H1 (cell line): ENCODE measurements at regions not wholly inside any gene's neighbourhood (a gene's known extent, or its start where the extent isn't known, plus 50 kb on each side); places are given as distances from the start of the nearest gene placed in this dataset.

Experiments
- CTCF ChIA-PET: fragments of 300-600 bp; sonication (Branson Sonifier 250); formaldehyde crosslinking; loops from one replicate; lab custom pipeline; 2021; ENCODE audit not compliant: partially characterized antibody; lab: Charles Lee
- POLR2A ChIA-PET: fragments of 300-600 bp; sonication (Branson Sonifier 250); formaldehyde crosslinking; loops from one replicate; lab custom pipeline; 2021; ENCODE audit warnings: inconsistent platforms; ENCODE audit not compliant: partially characterized antibody; lab: Charles Lee
- DNase-seq, 2 experiments: peaks; one replicate each; pipeline versions ENCODE4 v3.0.0 to v3.0.0-alpha.2; 2010 to 2022; ENCODE audit warnings: low spot score in 2 of 2, low read depth in 1 of 2, mixed read lengths in 1 of 2
- FAIRE-seq: peaks from 2 replicates; lab custom pipeline; 2011; peaks lifted over from hg19 to GRCh38; lab: Jason Lieb, UNC
- H2AFZ ChIP-seq: 2 replicates; pipeline ENCODE4 v1.8.1; 2012; ENCODE audit warnings: low read length, inconsistent platforms
- H2AK5ac ChIP-seq: 2 replicates; pipeline ENCODE4 v1.6.1; 2013; ENCODE audit warnings: low read depth, low read length
- H2BK120ac ChIP-seq: replicated peaks from 2 replicates; pipeline ENCODE3; 2013; ENCODE audit warnings: low read depth, low read length, inconsistent platforms
- H2BK12ac ChIP-seq: 2 replicates; pipeline ENCODE4 v1.6.1; 2013; ENCODE audit warnings: low read depth, low read length
- H2BK15ac ChIP-seq: 2 replicates; pipeline ENCODE4 v1.6.1; 2013; ENCODE audit warnings: low read length
- H2BK20ac ChIP-seq: 2 replicates; pipeline ENCODE4 v1.6.1; 2013; ENCODE audit warnings: low read length
- H2BK5ac ChIP-seq: 2 replicates; pipeline ENCODE4 v1.6.1; 2013; ENCODE audit warnings: low read depth, low read length
- H3K14ac ChIP-seq: 2 replicates; pipeline ENCODE4 v1.6.1; 2013; ENCODE audit warnings: inconsistent platforms; ENCODE audit not compliant: insufficient read length
- H3K18ac ChIP-seq: 2 replicates; pipeline ENCODE4 v1.6.1; 2013; ENCODE audit warnings: low read length; ENCODE audit errors: extremely low read depth
- H3K23ac ChIP-seq: 2 replicates; pipeline ENCODE4 v1.6.1; 2013; ENCODE audit warnings: inconsistent platforms; ENCODE audit not compliant: insufficient read length
- H3K23me2 ChIP-seq: 2 replicates; pipeline ENCODE4 v1.6.1; 2013; ENCODE audit warnings: low read depth, low read length
- H3K27ac ChIP-seq: 2 replicates; pipeline ENCODE4 v1.6.1; 2011; ENCODE audit warnings: low read depth, low read length, inconsistent platforms
- H3K27me3 ChIP-seq, 4 experiments: replicated peaks in 1 of 4; 1 replicate in 1 of 4; 2 replicates in 3 of 4; pipeline versions ENCODE4 v1.6.1 to v1.8.1; 2011 to 2013; ENCODE audit warnings: low read length in 3 of 4, mild to moderate bottlenecking in 3 of 4, inconsistent platforms in 2 of 4, mixed read lengths in 2 of 4, moderate library complexity in 1 of 4; ENCODE audit not compliant: control insufficient read depth in 3 of 4, insufficient read depth in 3 of 4; ENCODE audit errors: extremely low read depth in 1 of 4
- H3K36me3 ChIP-seq, 4 experiments: 2 replicates each; pipeline versions ENCODE4 v1.6.1 to v1.8.1; 2011 to 2013; ENCODE audit warnings: mild to moderate bottlenecking in 4 of 4, low read length in 3 of 4, moderate library complexity in 2 of 4, control low read depth in 1 of 4, inconsistent platforms in 1 of 4; ENCODE audit not compliant: insufficient read depth in 4 of 4, control insufficient read depth in 2 of 4
- H3K4ac ChIP-seq: replicated peaks from 2 replicates; pipeline ENCODE3; 2013; ENCODE audit warnings: low read length, low read depth, mixed read lengths, inconsistent platforms; ENCODE audit not compliant: insufficient read length
- H3K4me1 ChIP-seq, 4 experiments: replicated peaks in 1 of 4; 1 replicate in 1 of 4; 2 replicates in 3 of 4; pipeline versions ENCODE4 v1.6.1 to v1.8.1; 2011 to 2013; ENCODE audit warnings: low read length in 3 of 4, inconsistent platforms in 2 of 4, mixed read lengths in 1 of 4; ENCODE audit not compliant: insufficient read depth in 4 of 4, control insufficient read depth in 3 of 4
- H3K4me2 ChIP-seq, 2 experiments: 2 replicates each; pipeline versions ENCODE4 v1.6.1 to v1.8.1; 2011 to 2013; ENCODE audit warnings: low read depth in 2 of 2, low read length in 2 of 2, control low read depth in 1 of 2, inconsistent platforms in 1 of 2, mild to moderate bottlenecking in 1 of 2; ENCODE audit not compliant: insufficient read depth in 1 of 2
- H3K4me3 ChIP-seq, 4 experiments: fragments of 200-600, 300-600 bp in 1 of 4; sonication (generic), shearing (Covaris generic), sonication (Bioruptor Twin) in 1 of 4; 2 replicates each; pipeline versions ENCODE4 v1.5.1 to v1.8.1; 2011 to 2016; ENCODE audit warnings: low read length in 4 of 4, low read depth in 3 of 4, control low read depth in 2 of 4, inconsistent platforms in 2 of 4, mild to moderate bottlenecking in 2 of 4, mixed read lengths in 1 of 4, moderate library complexity in 1 of 4; ENCODE audit not compliant: insufficient read depth in 2 of 4; ENCODE audit errors: extremely low read depth in 1 of 4
- H3K56ac ChIP-seq: replicated peaks from 2 replicates; pipeline ENCODE3; 2013; ENCODE audit warnings: low read depth, mild to moderate bottlenecking, mixed read lengths, low read length, inconsistent platforms; ENCODE audit not compliant: insufficient read length
- H3K79me1 ChIP-seq: 2 replicates; pipeline ENCODE4 v1.6.1; 2013; ENCODE audit warnings: low read depth, low read length, control low read depth
- H3K79me2 ChIP-seq, 2 experiments: 2 replicates each; pipeline versions ENCODE4 v1.6.1 to v1.8.1; 2012 to 2013; ENCODE audit warnings: low read length in 2 of 2, mild to moderate bottlenecking in 2 of 2, inconsistent platforms in 1 of 2; ENCODE audit not compliant: insufficient read depth in 2 of 2, control insufficient read depth in 1 of 2
- H3K9ac ChIP-seq, 4 experiments: replicated peaks in 1 of 4; 1 replicate in 1 of 4; 2 replicates in 3 of 4; pipeline versions ENCODE4 v1.6.1 to v1.8.1; 2011 to 2013; ENCODE audit warnings: low read depth in 3 of 4, low read length in 3 of 4, control low read depth in 2 of 4, mild to moderate bottlenecking in 2 of 4, moderate library complexity in 2 of 4, inconsistent platforms in 1 of 4; ENCODE audit errors: extremely low read depth in 1 of 4
- H3K9me3 ChIP-seq, 2 experiments: 2 replicates each; pipeline versions ENCODE4 v1.6.1 to v1.8.1; 2012 to 2013; ENCODE audit warnings: mild to moderate bottlenecking in 2 of 2, moderate library complexity in 2 of 2, control low read depth in 1 of 2, inconsistent platforms in 1 of 2, low read depth in 1 of 2, low read length in 1 of 2, mixed read lengths in 1 of 2; ENCODE audit not compliant: insufficient read depth in 2 of 2
- H4K20me1 ChIP-seq, 2 experiments: replicated peaks in 1 of 2; 2 replicates each; pipeline versions ENCODE3 to v1.8.1; 2011 to 2013; ENCODE audit warnings: inconsistent platforms in 2 of 2, low read length in 2 of 2, mild to moderate bottlenecking in 1 of 2; ENCODE audit not compliant: insufficient read depth in 2 of 2, control insufficient read depth in 1 of 2
- H4K5ac ChIP-seq: 2 replicates; pipeline ENCODE4 v1.6.1; 2013; ENCODE audit warnings: low read length, low read depth, mixed read lengths, inconsistent platforms; ENCODE audit not compliant: insufficient read length
- H4K8ac ChIP-seq: 2 replicates; pipeline ENCODE4 v1.8.0; 2013; ENCODE audit warnings: mild to moderate bottlenecking, moderate library complexity, low read length, inconsistent platforms; ENCODE audit not compliant: insufficient read depth; ENCODE audit errors: extremely low read depth
- H4K91ac ChIP-seq: replicated peaks from 2 replicates; pipeline ENCODE3; 2013; ENCODE audit warnings: low read length, mixed read lengths, inconsistent platforms; ENCODE audit not compliant: insufficient read length
- BCL11A ChIP-seq, 2 experiments: IDR thresholded peaks; one replicate each; pipeline ENCODE4 v1.6.1; 2011; ENCODE audit warnings: low read depth in 2 of 2, low read length in 2 of 2, mild to moderate bottlenecking in 2 of 2
- CBX5 ChIP-seq: fragments of 300-800, 300-1000 bp; sonication (generic); IDR thresholded peaks from 2 replicates; pipeline ENCODE4 v1.7.1; 2016; ENCODE audit warnings: antibody characterized with exemption, low read length, low read depth
- EP300 ChIP-seq, 2 experiments: IDR thresholded peaks; 1 replicate in 1 of 2; 2 replicates in 1 of 2; pipeline ENCODE4 v1.6.1; 2011 to 2012; ENCODE audit warnings: low read depth in 2 of 2, low read length in 2 of 2, mild to moderate bottlenecking in 2 of 2, borderline replicate concordance in 1 of 2, inconsistent platforms in 1 of 2, moderate library complexity in 1 of 2
- GABPA ChIP-seq: IDR thresholded peaks from 2 replicates; pipeline ENCODE4 v1.6.1; 2011; ENCODE audit warnings: mild to moderate bottlenecking, low read length, moderate library complexity, borderline replicate concordance; ENCODE audit not compliant: insufficient read depth
- SIRT6 ChIP-seq: IDR thresholded peaks from one replicate; pipeline ENCODE4 v1.7.1; 2012; ENCODE audit warnings: low read length, inconsistent platforms
- SP1 ChIP-seq: IDR thresholded peaks from 2 replicates; pipeline ENCODE4 v1.6.1; 2011; ENCODE audit warnings: low read depth, low read length
- SP2 ChIP-seq: IDR thresholded peaks from 2 replicates; pipeline ENCODE4 v1.6.1; 2012; ENCODE audit warnings: mild to moderate bottlenecking, low read length, inconsistent platforms
- USF2 ChIP-seq: IDR thresholded peaks from 2 replicates; pipeline ENCODE4 v1.6.1; 2011; ENCODE audit warnings: low read length, improper control_type of control experiment
- WGBS, 2 experiments: shearing (Covaris generic) in 1 of 2; methylation state at CpG; one replicate each; pipeline versions ENCODE4 v1.1.6 to v1.1.7; 2013 to 2015; ENCODE audit warnings: low lambda C conversion rate in 2 of 2, mixed read lengths in 2 of 2, inconsistent platforms in 1 of 2, low coverage in 1 of 2, missing lambda C conversion rate in 1 of 2; ENCODE audit not compliant: insufficient replicate concordance in 2 of 2, insufficient coverage in 1 of 2, insufficient read length in 1 of 2; ENCODE audit errors: extremely low coverage in 1 of 2, missing lambda C conversion rate in 1 of 2; 5-methylcytosine and 5-hydroxymethylcytosine counted together

DNA sequence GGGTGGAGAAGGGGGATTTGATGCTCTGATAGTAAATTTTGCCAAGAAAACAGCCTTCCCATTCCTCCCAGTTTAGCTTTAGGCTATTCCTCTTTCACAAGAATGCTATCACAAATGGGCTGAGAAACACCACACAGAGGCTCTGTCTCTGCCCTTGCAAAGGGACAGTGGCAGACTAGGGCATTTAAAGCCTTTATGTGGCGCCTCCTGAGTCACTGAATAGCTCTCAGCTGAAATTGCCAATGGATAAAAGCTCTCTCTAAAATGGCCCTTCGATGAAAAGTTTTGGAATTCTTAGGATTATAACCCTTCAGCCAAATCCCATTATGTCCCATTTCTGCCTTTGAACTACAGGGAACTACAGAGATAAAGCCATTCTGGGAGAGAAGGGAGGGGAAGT, 1000.4 kb downstream of the ADGRL2 start:
- no peak overlapping the region for H2AFZ ChIP-seq
- no peak overlapping the region for H2BK15ac ChIP-seq
- CTCF ChIA-PET: no interaction called here
- no peaks in the 10 kb centered on the region for H3K27me3 ChIP-seq
- no peak overlapping the region for H2BK5ac ChIP-seq
- H3K79me2 ChIP-seq: no peaks in the 10 kb centered on the region
- no peaks in the 10 kb centered on the region for H3K36me3 ChIP-seq
- H3K4me1 ChIP-seq: peaks cover 0 to 4% (median 2%) of the 10 kb centered on the region in 4 experiments; a peak in 2 of 7 replicates
- no peak for DNase-seq
- H3K18ac ChIP-seq: no peak overlapping the region
- no peak overlapping the region for H4K5ac ChIP-seq
- no peak overlapping the region for H3K9ac ChIP-seq
- TF ChIP-seq SIRT6: no peak
- TF ChIP-seq GABPA: no peak
- no peak for TF ChIP-seq EP300 (IDR thresholded peaks at IDR 0.05; ENCODE audit: borderline replicate concordance in 1 of 2, low read depth in 2 of 2, low read length in 2 of 2)
- no peak for TF ChIP-seq SP1
- no peak for TF ChIP-seq SP2
- TF ChIP-seq BCL11A (IDR thresholded peaks at IDR 0.05; ENCODE audit: low read depth in 2 of 2, low read length in 2 of 2): no peak
- TF ChIP-seq USF2: no peak
- TF ChIP-seq CBX5: no peak
- H3K4ac ChIP-seq: no peak overlapping the region
- POLR2A ChIA-PET: no interaction called here
- H2BK20ac ChIP-seq: no peak overlapping the region
- FAIRE-seq: no peak
- no peak overlapping the region for H2BK120ac ChIP-seq
- no peak overlapping the region for H3K4me2 ChIP-seq
- no peaks in the 10 kb centered on the region for H4K20me1 ChIP-seq
- no peak overlapping the region for H3K23ac ChIP-seq
- no peak overlapping the region for H4K91ac ChIP-seq
- no peak overlapping the region for H4K8ac ChIP-seq
- no peaks in the 10 kb centered on the region for H3K9me3 ChIP-seq
- H3K27ac ChIP-seq: no peak overlapping the region
- 85% methylated on average over 2 of the region's 2 CpGs; no CpG with 5 or more reads in 1 of the 2 experiments for WGBS, 2 experiments
- H3K23me2 ChIP-seq: no peaks in the 10 kb centered on the region
- no peak overlapping the region for H3K14ac ChIP-seq
- H3K4me3 ChIP-seq: no peak overlapping the region
- H2BK12ac ChIP-seq: no peak overlapping the region
- H3K56ac ChIP-seq: no peak overlapping the region
- H3K79me1 ChIP-seq: no peaks in the 10 kb centered on the region
- H2AK5ac ChIP-seq: no peak overlapping the region
